Sigmoid colon (tissue), 4 donors: ENCODE measurements at regions not wholly inside any gene's neighbourhood (a gene's known extent, or its start where the extent isn't known, plus 50 kb on each side); places are given as distances from the start of the nearest gene placed in this dataset.

Experiments
- CTCF ChIP-seq, 4 experiments: fragments of 450-650 bp in 3 of 4; fragments of 200-600 bp in 1 of 4; IDR thresholded peaks; one replicate each; pipeline ENCODE4 v1.5.1; 2016 to 2019; ENCODE audit warnings: antibody characterized with exemption in 4 of 4, mild to moderate bottlenecking in 3 of 4, moderate library complexity in 2 of 4
- POLR2A ChIP-seq, 2 donors: fragments of 450-650 bp; IDR thresholded peaks; one replicate each; pipeline ENCODE4 v1.6.1; 2016; ENCODE audit warnings: antibody characterized with exemption in 2 of 2, mild to moderate bottlenecking in 2 of 2, moderate library complexity in 2 of 2
- POLR2AphosphoS5 ChIP-seq, 4 donors: sonication (generic); formaldehyde crosslinking; IDR thresholded peaks; one replicate each; pipeline ENCODE4 v1.6.1; 2017; ENCODE audit warnings: antibody characterized with exemption in 4 of 4

GRCh38 chr13:40362502-40362901 is 303.9 kb downstream of the FOXO1 start:
- TF ChIP-seq POLR2A (IDR thresholded peaks at IDR 0.05) = no peak
- no peak for TF ChIP-seq CTCF (IDR thresholded peaks at IDR 0.05)
- TF ChIP-seq POLR2AphosphoS5 (IDR thresholded peaks at IDR 0.05) = no peak
